ENCODE measurements at regions not wholly inside any gene's neighbourhood (a gene's known extent, or its start where the extent isn't known, plus 50 kb on each side); places are given as distances from the start of the nearest gene placed in this dataset.

GRCh38 chr2:136215908-136216472, 98.0 kb upstream of the CXCR4 start:
- Mint-ChIP-seq H3K36me3 (ENCODE audit: low read depth, unreplicated experiment) (no peaks in the 10 kb centered on the region), H3K27me3 (ENCODE audit: unreplicated experiment) (peaks cover 3% of the 10 kb centered on the region), H3K4me1 (ENCODE audit: unreplicated experiment) (peaks cover 8% of the 10 kb centered on the region), H3K27ac (ENCODE audit: unreplicated experiment) (no peak overlapping the region), H3K9me3 (ENCODE audit: unreplicated experiment) (no peaks in the 10 kb centered on the region), H3K4me3 (ENCODE audit: unreplicated experiment) (no peak overlapping the region)
- DNase-seq (ENCODE audit: low spot score), result no peak
- TF ChIP-seq CTCF (IDR thresholded peaks at IDR 0.05; ENCODE audit: unreplicated experiment), result no peak

GRCh38 chr2:136215449-136215848, 97.5 kb upstream of the CXCR4 start:
- H3K9me3 Mint-ChIP-seq (ENCODE audit: unreplicated experiment), result no peaks in the 10 kb centered on the region

GRCh38 chr2:136214307-136215200, 96.6 kb upstream of the CXCR4 start:
- Mint-ChIP-seq H3K36me3 (ENCODE audit: low read depth, unreplicated experiment) (no peaks in the 10 kb centered on the region), H3K27me3 (ENCODE audit: unreplicated experiment) (peaks cover 3% of the 10 kb centered on the region), H3K4me3 (ENCODE audit: unreplicated experiment) (no peak overlapping the region), H3K4me1 (ENCODE audit: unreplicated experiment) (peaks cover 9% of the 10 kb centered on the region), H3K9me3 (ENCODE audit: unreplicated experiment) (no peaks in the 10 kb centered on the region), H3K27ac (ENCODE audit: unreplicated experiment) (no peak overlapping the region)
- no peak for DNase-seq (ENCODE audit: low spot score)
- no peak for TF ChIP-seq CTCF (IDR thresholded peaks at IDR 0.05; ENCODE audit: unreplicated experiment)

More at GRCh38 chr2:136215449-136215848, 97.5 kb upstream of the CXCR4 start:
- Mint-ChIP-seq H3K4me1 (ENCODE audit: unreplicated experiment) (peaks cover 11% of the 10 kb centered on the region), H3K36me3 (ENCODE audit: low read depth, unreplicated experiment) (no peaks in the 10 kb centered on the region), H3K27ac (ENCODE audit: unreplicated experiment) (no peak overlapping the region), H3K4me3 (ENCODE audit: unreplicated experiment) (no peak overlapping the region), H3K27me3 (ENCODE audit: unreplicated experiment) (peaks cover 3% of the 10 kb centered on the region)
- no peak for TF ChIP-seq CTCF (IDR thresholded peaks at IDR 0.05; ENCODE audit: unreplicated experiment)
- no peak for DNase-seq (ENCODE audit: low spot score)

GRCh38 chr2:136213836-136214235, 95.9 kb upstream of the CXCR4 start:
- H3K4me3 Mint-ChIP-seq (ENCODE audit: unreplicated experiment), result no peak overlapping the region
- TF ChIP-seq CTCF (IDR thresholded peaks at IDR 0.05; ENCODE audit: unreplicated experiment), result no peak
- no peaks in the 10 kb centered on the region for H3K9me3 Mint-ChIP-seq (ENCODE audit: unreplicated experiment)
- H3K27me3 Mint-ChIP-seq (ENCODE audit: unreplicated experiment), result peaks cover 3% of the 10 kb centered on the region
- H3K4me1 Mint-ChIP-seq (ENCODE audit: unreplicated experiment), result peaks cover 9% of the 10 kb centered on the region
- H3K27ac Mint-ChIP-seq (ENCODE audit: unreplicated experiment), result no peak overlapping the region
- no peak for DNase-seq (ENCODE audit: low spot score)
- no peaks in the 10 kb centered on the region for H3K36me3 Mint-ChIP-seq (ENCODE audit: low read depth, unreplicated experiment)

Measured in endothelial cell (in vitro differentiated cells).